Endothelial cell of umbilical vein (primary cell): ENCODE measurements at regions not wholly inside any gene's neighbourhood (a gene's known extent, or its start where the extent isn't known, plus 50 kb on each side); places are given as distances from the start of the nearest gene placed in this dataset.

Experiments
- BruUV-seq: library from RNA; stranded (reverse); fragments of 400-500 nt; replicated peaks from 2 replicates; lab custom pipeline; 2021; lab: Mats Ljungman, UMichigan
- CTCF ChIA-PET: fragments of 300-600, 350-600 bp; sonication (Branson Sonifier 250); formaldehyde crosslinking; loops from one replicate; lab custom pipeline; 2021; ENCODE audit warnings: antibody characterized with exemption, inconsistent platforms; lab: Charles Lee
- POLR2A ChIA-PET: fragments of 300-600, 350-600 bp; sonication (Branson Sonifier 250); formaldehyde crosslinking; loops from one replicate; lab custom pipeline; 2021; ENCODE audit warnings: antibody characterized with exemption, inconsistent platforms; lab: Charles Lee
- DNase-seq: peaks from one replicate; pipeline ENCODE4 v3.0.0-alpha.2; 2011; ENCODE audit warnings: low read depth, low spot score
- FAIRE-seq: peaks from 2 replicates; lab custom pipeline; 2011; peaks lifted over from hg19 to GRCh38; lab: Jason Lieb, UNC
- H2AFZ ChIP-seq: 2 replicates; pipeline ENCODE4 v1.6.0; 2012; ENCODE audit warnings: low read depth, low read length, control low read depth, inconsistent platforms
- H3K27ac ChIP-seq: 2 replicates; pipeline ENCODE4 v1.5.1; 2011; ENCODE audit warnings: low read depth, mild to moderate bottlenecking, control low read depth, low read length, moderate library complexity; ENCODE audit not compliant: insufficient read depth
- H3K27me3 ChIP-seq, 2 experiments: 2 replicates each; pipeline versions ENCODE4 v1.6.0 to v1.6.1; 2011; ENCODE audit warnings: low read length in 2 of 2, mixed read lengths in 1 of 2; ENCODE audit not compliant: control insufficient read depth in 2 of 2, insufficient read depth in 2 of 2
- H3K36me3 ChIP-seq, 2 experiments: 2 replicates in 1 of 2; 3 replicates in 1 of 2; pipeline ENCODE4 v1.5.1; 2011; ENCODE audit warnings: low read length in 2 of 2, mild to moderate bottlenecking in 1 of 2, moderate library complexity in 1 of 2; ENCODE audit not compliant: control insufficient read depth in 2 of 2, insufficient read depth in 2 of 2; ENCODE audit errors: extremely low read depth in 1 of 2
- H3K4me1 ChIP-seq: 3 replicates; pipeline ENCODE4 v1.5.1; 2011; ENCODE audit warnings: mild to moderate bottlenecking, low read length; ENCODE audit not compliant: control insufficient read depth, insufficient read depth; ENCODE audit errors: extremely low read depth
- H3K4me2 ChIP-seq: 2 replicates; pipeline ENCODE4 v1.6.1; 2011; ENCODE audit warnings: low read length, control low read depth, mixed read lengths; ENCODE audit not compliant: insufficient read depth
- H3K4me3 ChIP-seq, 3 experiments: fragments of 200-600 bp in 1 of 3; sonication (generic), shearing (Covaris generic) in 1 of 3; replicated peaks in 1 of 3; 2 replicates each; pipeline ENCODE4 v1.5.1; 2011 to 2016; ENCODE audit warnings: control low read depth in 3 of 3, low read length in 3 of 3, mild to moderate bottlenecking in 2 of 3, inconsistent platforms in 1 of 3, low read depth in 1 of 3, moderate library complexity in 1 of 3; ENCODE audit not compliant: insufficient read depth in 1 of 3
- H3K79me2 ChIP-seq: 2 replicates; pipeline ENCODE4 v1.6.0; 2012; ENCODE audit warnings: low read length, inconsistent platforms; ENCODE audit not compliant: control insufficient read depth, insufficient read depth
- H3K9ac ChIP-seq: replicated peaks from 2 replicates; pipeline ENCODE3; 2011; ENCODE audit warnings: low read length, control low read depth; ENCODE audit not compliant: insufficient read depth; ENCODE audit errors: extremely low read depth
- H3K9me1 ChIP-seq: replicated peaks from 3 replicates; pipeline ENCODE4 v1.6.0; 2011; ENCODE audit warnings: mild to moderate bottlenecking, low read length; ENCODE audit not compliant: control insufficient read depth, insufficient read depth; ENCODE audit errors: extremely low read depth
- H3K9me3 ChIP-seq: replicated peaks from 2 replicates; pipeline ENCODE4 v1.5.1; 2012; ENCODE audit warnings: low read length, inconsistent platforms; ENCODE audit not compliant: control insufficient read depth, insufficient read depth
- H4K20me1 ChIP-seq: replicated peaks from 2 replicates; pipeline ENCODE3; 2011; ENCODE audit warnings: mild to moderate bottlenecking, low read length; ENCODE audit not compliant: control insufficient read depth, insufficient read depth; ENCODE audit errors: extremely low read depth
- CTCF ChIP-seq, 2 donors: IDR thresholded peaks; 1 replicate in 1 of 2; 2 replicates in 1 of 2; pipeline ENCODE4 v1.5.1; 2011; ENCODE audit warnings: low read length in 2 of 2, mild to moderate bottlenecking in 2 of 2, moderate library complexity in 2 of 2, control low read depth in 1 of 2, inconsistent platforms in 1 of 2, low read depth in 1 of 2; ENCODE audit not compliant: insufficient read depth in 1 of 2; ENCODE audit errors: extremely low read depth in 1 of 2
- GATA2 ChIP-seq: IDR thresholded peaks from 2 replicates; pipeline ENCODE4 v1.7.0; 2011; ENCODE audit warnings: low read depth, mild to moderate bottlenecking, moderate library complexity, mixed read lengths, low read length; ENCODE audit not compliant: insufficient read length, insufficient read depth
- JUN ChIP-seq: IDR thresholded peaks from 2 replicates; pipeline ENCODE4 v1.6.1; 2011; ENCODE audit warnings: borderline replicate concordance, low read depth; ENCODE audit not compliant: insufficient read length, insufficient read depth
- MAX ChIP-seq: IDR thresholded peaks from 2 replicates; pipeline ENCODE4 v1.6.1; 2011; ENCODE audit not compliant: insufficient read depth, insufficient read length
- MYC ChIP-seq: IDR thresholded peaks from one replicate; pipeline ENCODE4 v1.6.1; 2011; ENCODE audit warnings: mild to moderate bottlenecking, low read depth, low read length
- POLR2A ChIP-seq: IDR thresholded peaks from 2 replicates; pipeline ENCODE4 v1.6.1; 2012; ENCODE audit warnings: low read depth, mild to moderate bottlenecking, control low read depth, low read length
- POLR2AphosphoS5 ChIP-seq: IDR thresholded peaks from 2 replicates; pipeline ENCODE4 v1.6.1; 2012; ENCODE audit warnings: low read depth, mild to moderate bottlenecking, control low read depth, low read length, moderate library complexity; ENCODE audit not compliant: insufficient read depth
- dilution Hi-C: fragments of 300-500 bp; cut with MboI; formaldehyde crosslinking; loops from one replicate; pipeline ENCODE4 v1.15.0; 2019; ENCODE audit warnings: low sequenced_read_pairs; ENCODE audit not compliant: extremely low pct_ligation_motif_present
- intact Hi-C: fragments of 100-400 bp; cut with micrococcal nuclease; formaldehyde crosslinking; loops from one replicate; pipeline ENCODE4 v1.10.0; 2022

GRCh38 chr16:8510160-8510559 lies 80.2 kb downstream of the TMEM114 start:
- CTCF ChIA-PET: no interaction called here
- BruUV-seq: no TSS peak

More at GRCh38 chr16:8510160-8510559, 80.2 kb downstream of the TMEM114 start:
- dilution Hi-C loops: no loop called here
- H3K36me3 ChIP-seq: no peaks in the 10 kb centered on the region
- no peak overlapping the region for H3K9ac ChIP-seq
- H3K4me3 ChIP-seq: no peak overlapping the region
- DNase-seq (no peak), FAIRE-seq (no peak)
- H3K9me1 ChIP-seq: no peaks in the 10 kb centered on the region
- no peak overlapping the region for H3K4me2 ChIP-seq
- POLR2A ChIA-PET: no interaction called here
- H2AFZ ChIP-seq: no peak overlapping the region
- no peaks in the 10 kb centered on the region for H3K4me1 ChIP-seq
- H3K79me2 ChIP-seq: no peaks in the 10 kb centered on the region
- H4K20me1 ChIP-seq: no peaks in the 10 kb centered on the region
- H3K9me3 ChIP-seq: no peaks in the 10 kb centered on the region
- TF ChIP-seq POLR2A (no peak), MYC (no peak), GATA2 (no peak), MAX (no peak), POLR2AphosphoS5 (no peak), JUN (no peak), CTCF (IDR thresholded peaks at IDR 0.05; ENCODE audit: extremely low read depth in 1 of 2, insufficient read depth in 1 of 2, low read depth in 1 of 2, low read length in 2 of 2) (no peak)
- intact Hi-C loops: no loop called here
- no peaks in the 10 kb centered on the region for H3K27me3 ChIP-seq
- no peak overlapping the region for H3K27ac ChIP-seq
